ENCODE measurements at regions not wholly inside any gene's neighbourhood (a gene's known extent, or its start where the extent isn't known, plus 50 kb on each side); places are given as distances from the start of the nearest gene placed in this dataset.

DNA sequence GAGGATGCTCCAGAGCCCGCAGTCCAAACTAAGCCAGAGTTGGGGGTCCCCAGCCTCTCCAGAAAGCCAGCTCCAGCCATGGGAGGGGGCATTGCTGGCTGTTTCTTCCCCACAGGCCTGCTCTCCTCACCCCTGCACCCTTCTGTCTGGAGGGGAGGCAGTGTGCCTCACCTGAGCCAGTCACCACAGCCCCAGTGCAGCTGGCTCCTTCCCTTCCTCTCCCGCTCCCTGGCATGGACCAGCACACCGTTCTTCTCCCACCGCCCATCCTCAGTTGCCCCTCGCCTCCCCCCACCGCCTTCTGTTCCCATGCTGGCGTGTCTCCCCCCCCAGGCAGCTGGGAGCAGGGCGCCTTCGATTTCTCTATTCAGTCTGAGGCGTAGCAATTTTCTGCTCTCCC, 110.5 kb upstream of the THY1 start:
- TF ChIP-seq CTCF (IDR thresholded peaks at IDR 0.05) (no peak), POLR2AphosphoS5 (IDR thresholded peaks at IDR 0.05) (no peak)
